HPDE6-E6E7 (cell line): ENCODE measurements at regions not wholly inside any gene's neighbourhood (a gene's known extent, or its start where the extent isn't known, plus 50 kb on each side); places are given as distances from the start of the nearest gene placed in this dataset.
A peak's percentile ranks its signal among the peaks of the same experiment; 100 is the strongest.
"Not testable (repeated sequence)": the region's sequence is repeated elsewhere in the genome, so short reads cannot be mapped to it uniquely, and the experiment has no call there.

ENCODE experiments used
- DNase-seq: peaks from one replicate; pipeline ENCODE4 v3.0.0; 2011; ENCODE audit warnings: missing footprints; ENCODE audit errors: extremely low spot score

GRCh38 chr1:182166321-182166720 is 104.8 kb upstream of the ZNF648 start:
- no peak for DNase-seq

GRCh38 chr1:182164273-182164672 is 102.8 kb upstream of the ZNF648 start:
- DNase-seq, result no peak

- DNase-seq, result no peak
Observed at GRCh38 chr1:182163821-182164223, 102.3 kb upstream of the ZNF648 start.

- no peak for DNase-seq
Observed at GRCh38 chr1:182159443-182159842, 97.9 kb upstream of the ZNF648 start.

- DNase-seq, result no peak
Observed at GRCh38 chr1:182157187-182157586, 95.7 kb upstream of the ZNF648 start.

DNA sequence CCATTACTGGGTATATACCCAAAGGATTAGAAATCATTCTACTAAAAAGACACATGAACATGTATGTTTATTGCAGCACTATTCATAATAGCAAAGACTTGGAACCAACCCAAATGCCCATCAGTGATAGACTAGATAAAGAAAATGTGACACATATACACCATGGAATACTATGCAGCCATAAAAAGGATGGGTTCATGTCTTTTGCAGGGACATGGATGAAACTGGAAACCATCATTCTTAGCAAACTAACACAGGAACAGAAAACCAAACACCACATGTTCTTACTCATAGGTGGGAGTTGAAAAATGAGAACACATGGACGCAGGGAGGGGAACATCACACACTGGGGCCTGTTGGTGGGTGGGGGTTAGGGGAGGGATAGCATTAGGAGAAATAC is 92.9 kb upstream of the ZNF648 start:
- DNase-seq, result not testable (repeated sequence)

GRCh38 chr1:182149411-182149965 is 88.0 kb upstream of the ZNF648 start:
- no peak for DNase-seq

GRCh38 chr1:182147951-182148350 is 86.4 kb upstream of the ZNF648 start:
- no peak for DNase-seq

DNA sequence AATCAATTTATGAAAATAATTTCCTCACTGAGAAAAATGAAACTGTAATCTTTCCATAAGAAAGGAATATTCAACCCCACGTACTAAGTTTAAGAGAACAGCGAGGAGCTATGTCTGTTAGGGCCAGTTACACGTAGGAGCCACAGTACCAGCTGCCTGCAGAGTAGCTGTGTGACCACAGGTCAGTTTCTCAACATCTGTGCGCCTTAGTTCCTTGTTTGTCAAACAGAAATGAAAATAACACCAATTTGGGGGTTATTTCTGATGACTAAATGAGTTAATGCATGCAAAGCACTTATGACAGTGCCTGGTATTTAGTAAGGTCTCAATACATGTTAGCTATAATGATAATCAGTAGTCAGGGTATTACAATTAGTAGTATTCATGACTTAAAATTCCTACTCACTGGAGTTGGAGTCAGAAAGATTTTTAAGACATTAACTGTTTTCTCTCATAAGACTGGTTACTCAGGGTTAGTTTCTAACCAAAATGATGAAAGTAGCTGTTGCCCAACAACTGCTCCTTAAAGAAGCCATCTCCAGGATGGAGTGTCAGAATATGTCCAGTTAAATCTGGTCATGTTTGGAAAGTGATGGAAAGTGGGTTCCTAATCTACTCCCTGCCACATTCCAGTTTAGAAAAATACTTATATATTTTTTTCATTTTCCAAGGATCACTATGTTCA is 85.8 kb upstream of the ZNF648 start:
- no peak for DNase-seq

DNA sequence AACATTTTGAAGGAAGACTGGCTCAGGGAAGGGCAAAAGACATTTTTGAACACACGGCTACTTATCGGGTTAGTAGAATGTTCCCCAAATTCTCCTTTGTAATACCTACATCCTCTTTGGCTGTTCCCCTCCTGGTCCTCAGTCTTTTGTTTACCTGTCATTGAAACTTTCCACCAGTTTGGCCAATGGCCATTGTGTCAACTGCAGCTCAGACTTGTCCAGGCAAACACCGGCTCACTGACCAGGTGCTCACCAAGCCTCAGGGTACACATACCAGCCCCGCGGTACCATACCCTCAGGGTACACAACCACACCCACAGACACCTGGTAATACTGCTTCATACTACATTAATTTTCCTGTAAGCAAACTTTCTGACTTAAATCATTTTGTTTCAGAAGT is 84.8 kb upstream of the ZNF648 start:
- no peak for DNase-seq

DNA sequence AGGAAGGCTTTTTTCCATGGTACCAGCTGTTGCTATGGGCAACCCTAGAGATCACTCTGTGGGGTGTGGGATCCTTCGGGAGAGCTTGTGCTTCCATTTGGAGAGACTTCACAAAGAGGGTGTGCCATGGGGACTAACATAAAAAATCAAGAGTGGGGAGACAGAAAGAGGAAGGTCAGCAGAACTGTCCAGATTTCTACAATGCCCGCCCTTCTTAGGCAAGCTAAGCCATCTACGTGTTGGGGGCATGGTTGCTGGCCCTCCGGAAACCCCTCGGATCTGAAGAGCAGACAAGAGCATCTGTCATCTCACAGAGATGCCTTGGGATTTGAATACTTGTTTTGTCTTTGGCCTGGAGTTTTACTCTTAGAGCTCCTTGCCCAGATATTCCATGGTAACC is 83.9 kb upstream of the ZNF648 start:
- no peak for DNase-seq

DNA sequence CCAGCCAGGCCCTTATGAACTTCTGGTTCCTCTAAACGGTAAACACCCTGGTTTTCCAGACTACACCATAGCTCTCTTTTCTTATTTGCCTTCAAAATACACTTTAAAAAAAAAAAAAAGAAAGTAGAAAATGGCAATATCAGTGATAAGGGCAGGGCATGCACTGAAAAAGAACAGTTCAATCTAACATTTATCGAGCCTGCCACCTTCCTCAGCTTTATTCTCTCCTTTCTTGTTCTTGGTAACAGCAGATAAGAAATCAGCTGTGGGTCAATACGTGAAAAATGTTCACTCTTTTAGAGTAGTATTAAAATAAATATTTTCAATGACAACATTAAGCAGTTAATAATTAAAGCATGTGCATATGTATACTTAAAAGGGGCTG is 83.1 kb upstream of the ZNF648 start:
- DNase-seq, result no peak

DNA sequence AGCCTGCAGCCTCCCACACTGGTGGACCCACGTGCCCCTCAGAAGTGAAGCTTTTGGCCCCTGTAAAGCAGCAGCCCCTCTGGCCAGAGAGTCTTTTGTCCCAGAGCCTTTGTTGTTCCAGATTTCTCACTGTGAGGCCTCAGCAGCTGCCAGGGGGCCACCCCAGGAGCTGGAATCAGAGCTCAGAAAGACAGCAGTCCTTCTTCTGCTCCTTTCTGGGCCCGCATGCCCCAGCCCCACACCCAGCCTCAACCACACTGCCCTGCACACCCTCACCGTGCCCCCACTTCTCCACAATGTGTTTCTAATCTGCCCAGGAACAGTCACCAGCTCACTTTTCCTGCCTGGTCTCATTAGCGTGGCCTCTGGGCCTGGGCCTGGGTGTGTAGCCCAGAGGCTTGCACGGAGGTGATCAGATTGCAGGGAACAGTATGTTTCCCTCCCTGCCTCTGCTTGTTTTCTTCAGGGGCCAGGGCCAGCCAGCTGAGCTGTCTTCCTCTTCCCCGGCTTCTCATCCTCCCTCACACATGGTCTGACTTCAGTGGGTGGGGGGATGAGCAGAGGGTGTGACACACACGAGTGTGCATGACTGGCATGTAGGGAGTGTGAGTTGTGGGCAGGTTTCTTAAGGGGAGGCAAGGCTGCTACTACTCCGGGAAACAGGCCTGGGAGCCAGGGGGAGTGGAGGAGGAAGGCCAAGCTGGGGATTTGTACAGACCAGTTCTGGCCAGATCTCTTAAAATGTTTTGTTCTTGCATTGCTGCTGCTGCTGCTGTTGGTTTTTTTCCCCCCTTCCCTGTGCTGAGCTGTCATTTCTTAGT is 82.5 kb upstream of the ZNF648 start:
- peak; percentile 39 for DNase-seq

DNA sequence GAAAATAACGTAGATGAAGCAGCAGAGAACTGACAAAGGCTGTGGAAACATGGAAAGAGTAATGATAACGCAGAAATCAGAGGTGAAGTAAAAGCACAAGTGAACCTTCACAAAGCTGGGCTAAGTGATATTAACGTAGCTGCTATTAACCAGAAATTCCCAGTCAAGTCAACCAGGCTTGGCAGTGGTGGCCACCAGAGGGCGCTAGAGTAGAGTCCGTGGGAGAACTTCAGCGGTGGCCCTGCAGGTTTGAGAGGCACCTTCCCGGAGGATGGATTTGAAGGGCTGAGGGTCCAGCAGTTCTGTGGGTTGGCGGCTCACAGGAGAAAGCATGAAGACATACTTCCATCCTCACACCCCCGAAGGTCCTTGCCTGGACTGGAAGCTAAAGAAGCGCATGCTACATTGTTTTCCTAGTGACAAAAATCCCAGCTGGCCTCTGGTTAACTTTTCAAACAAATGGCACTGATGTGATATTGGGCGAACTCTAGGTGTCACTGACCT is 81.7 kb upstream of the ZNF648 start:
- DNase-seq, result peak; percentile 64

GRCh38 chr1:182142621-182143020 is 81.1 kb upstream of the ZNF648 start:
- no peak for DNase-seq

- no peak for DNase-seq
Observed at GRCh38 chr1:182141040-182141439, 79.5 kb upstream of the ZNF648 start.

- no peak for DNase-seq
Observed at GRCh38 chr1:182139496-182139895, 78.0 kb upstream of the ZNF648 start.

DNA sequence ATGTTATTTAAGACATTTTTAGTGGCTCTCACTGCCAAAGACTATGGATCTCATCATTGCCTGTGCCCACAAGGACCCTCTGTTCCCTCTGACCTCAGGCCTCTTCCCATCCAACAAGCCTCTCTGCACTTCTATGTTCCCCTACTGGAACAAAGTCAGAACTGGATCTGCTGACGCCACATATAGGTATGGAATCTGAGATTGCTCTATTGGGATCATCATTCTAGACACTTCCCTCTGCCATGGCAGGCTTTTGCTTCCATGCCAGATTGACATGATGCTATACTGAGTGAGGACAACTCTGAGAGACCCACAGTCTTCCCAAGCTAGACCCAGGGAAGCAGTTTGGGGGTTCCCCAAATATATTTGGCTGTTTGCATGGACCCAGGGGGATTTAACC is 76.0 kb upstream of the ZNF648 start:
- DNase-seq, result no peak

GRCh38 chr1:182135946-182136345 is 74.4 kb upstream of the ZNF648 start:
- no peak for DNase-seq

DNA sequence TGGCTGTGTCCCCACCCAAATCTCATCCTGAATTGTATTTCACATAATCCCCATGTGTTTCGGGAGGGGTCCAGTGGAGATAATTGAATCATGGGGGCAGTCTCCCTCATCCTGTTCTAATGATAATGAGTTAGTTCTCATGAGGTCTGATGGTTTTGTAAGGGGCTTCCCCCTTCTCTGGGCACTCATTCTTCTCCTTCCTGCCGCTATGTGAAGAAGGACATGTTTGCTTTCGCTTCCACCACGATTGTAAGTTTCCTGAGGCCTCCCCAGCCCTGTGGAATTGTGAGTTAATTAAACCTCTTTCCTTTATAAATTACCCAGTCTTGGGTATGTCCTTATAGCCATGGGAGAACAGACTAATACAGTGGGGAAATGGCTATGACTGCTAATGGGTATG is 72.7 kb upstream of the ZNF648 start:
- no peak for DNase-seq

DNA sequence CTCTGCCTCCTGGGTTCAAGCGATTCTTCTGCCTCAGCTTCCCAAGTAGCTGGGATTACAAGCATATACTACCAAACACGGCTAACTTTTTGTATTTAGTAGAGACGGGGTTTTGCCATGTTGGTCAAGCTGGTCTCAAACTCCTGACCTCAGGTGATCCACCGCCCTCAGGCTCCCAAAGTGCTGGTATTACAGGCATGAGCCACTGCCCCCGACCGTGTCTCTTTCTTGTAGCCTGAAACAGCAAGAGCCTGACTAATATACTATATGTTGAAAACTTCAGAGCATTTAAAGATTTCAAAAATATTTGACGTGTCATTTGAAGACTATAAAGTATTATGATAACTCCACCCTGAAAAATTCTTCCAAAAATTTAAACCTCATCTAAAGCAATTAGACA is 71.7 kb upstream of the ZNF648 start:
- no peak for DNase-seq

GRCh38 chr1:182129398-182129797 is 67.9 kb upstream of the ZNF648 start:
- DNase-seq, result no peak

- DNase-seq, result no peak
Observed at GRCh38 chr1:182128502-182128901, 67.0 kb upstream of the ZNF648 start.
